Kidney (tissue), 13 donors: ENCODE measurements at regions not wholly inside any gene's neighbourhood (a gene's known extent, or its start where the extent isn't known, plus 50 kb on each side); places are given as distances from the start of the nearest gene placed in this dataset.
A peak's percentile ranks its signal among the peaks of the same experiment; 100 is the strongest.

Experiments used
- DNase-seq, 5 donors: peaks; one replicate each; pipeline ENCODE4 v3.0.0-alpha.2; 2013 to 2020
- FAIRE-seq: peaks from 2 replicates; lab custom pipeline; 2012; peaks lifted over from hg19 to GRCh38; lab: Jason Lieb, UNC
- H3K27ac ChIP-seq, 2 donors: one replicate each; pipeline ENCODE4 v1.7.0; 2013; ENCODE audit warnings: low read depth in 2 of 2, low read length in 2 of 2, inconsistent platforms in 1 of 2
- H3K27me3 ChIP-seq: one replicate; pipeline ENCODE4 v1.7.1; 2013; ENCODE audit warnings: low read length, inconsistent platforms; ENCODE audit not compliant: control insufficient read depth, insufficient read depth
- H3K36me3 ChIP-seq, 3 donors: one replicate each; pipeline versions ENCODE4 v1.7.0 to v1.7.1; 2013; ENCODE audit warnings: low read length in 3 of 3, control low read depth in 1 of 3, inconsistent platforms in 1 of 3; ENCODE audit not compliant: insufficient read depth in 3 of 3, control insufficient read depth in 2 of 3
- H3K4me1 ChIP-seq, 3 donors: one replicate each; pipeline versions ENCODE4 v1.7.0 to v1.7.1; 2013; ENCODE audit warnings: low read length in 3 of 3, inconsistent platforms in 1 of 3, low read depth in 1 of 3; ENCODE audit not compliant: control insufficient read depth in 2 of 3, insufficient read depth in 2 of 3
- H3K4me3 ChIP-seq, 3 donors: one replicate each; pipeline versions ENCODE4 v1.7.0 to v1.8.1; 2013; ENCODE audit warnings: low read length in 3 of 3, control low read depth in 1 of 3, inconsistent platforms in 1 of 3
- H3K9ac ChIP-seq, 3 donors: one replicate each; pipeline versions ENCODE4 v1.7.0 to v1.7.1; 2013; ENCODE audit warnings: low read length in 3 of 3, control low read depth in 1 of 3, inconsistent platforms in 1 of 3
- H3K9me3 ChIP-seq, 3 donors: one replicate each; pipeline versions ENCODE4 v1.7.0 to v1.7.1; 2013; ENCODE audit warnings: low read length in 3 of 3, control low read depth in 1 of 3, inconsistent platforms in 1 of 3; ENCODE audit not compliant: control insufficient read depth in 2 of 3, insufficient read depth in 1 of 3
- intact Hi-C: fragments of 100-400 bp; cut with DNase I; formaldehyde crosslinking; loops from one replicate; pipeline ENCODE4 v1.11.1; 2022
- TF ChIP-seq, protein P1 (sequence below): IDR thresholded peaks from 3 replicates; pipeline ENCODE4 v1.5.1; 2012; ENCODE audit warnings: mild to moderate bottlenecking, moderate library complexity, borderline replicate concordance; ENCODE audit not compliant: insufficient read depth; ENCODE audit errors: extremely low read depth
- donor health status: control.
- donor health status: control.
- donor health status: control.
- donor health status: control.
- donor health status: control.
- donor health status: DM: yes; HTN: yes; CAD: no.
- donor health status: Normal renal cell carcinoma (clear cell type).

- intact Hi-C loops = no loop called here
- no peaks in the 10 kb centered on the region for H3K4me1 ChIP-seq
- no peaks in the 10 kb centered on the region for H3K36me3 ChIP-seq
- no peak overlapping the region for H3K9ac ChIP-seq
- TF ChIP-seq, protein P1, sequence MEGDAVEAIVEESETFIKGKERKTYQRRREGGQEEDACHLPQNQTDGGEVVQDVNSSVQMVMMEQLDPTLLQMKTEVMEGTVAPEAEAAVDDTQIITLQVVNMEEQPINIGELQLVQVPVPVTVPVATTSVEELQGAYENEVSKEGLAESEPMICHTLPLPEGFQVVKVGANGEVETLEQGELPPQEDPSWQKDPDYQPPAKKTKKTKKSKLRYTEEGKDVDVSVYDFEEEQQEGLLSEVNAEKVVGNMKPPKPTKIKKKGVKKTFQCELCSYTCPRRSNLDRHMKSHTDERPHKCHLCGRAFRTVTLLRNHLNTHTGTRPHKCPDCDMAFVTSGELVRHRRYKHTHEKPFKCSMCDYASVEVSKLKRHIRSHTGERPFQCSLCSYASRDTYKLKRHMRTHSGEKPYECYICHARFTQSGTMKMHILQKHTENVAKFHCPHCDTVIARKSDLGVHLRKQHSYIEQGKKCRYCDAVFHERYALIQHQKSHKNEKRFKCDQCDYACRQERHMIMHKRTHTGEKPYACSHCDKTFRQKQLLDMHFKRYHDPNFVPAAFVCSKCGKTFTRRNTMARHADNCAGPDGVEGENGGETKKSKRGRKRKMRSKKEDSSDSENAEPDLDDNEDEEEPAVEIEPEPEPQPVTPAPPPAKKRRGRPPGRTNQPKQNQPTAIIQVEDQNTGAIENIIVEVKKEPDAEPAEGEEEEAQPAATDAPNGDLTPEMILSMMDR = no peak
- FAIRE-seq = no peak
- no peaks in the 10 kb centered on the region for H3K27me3 ChIP-seq
- DNase-seq = no peak
- H3K4me3 ChIP-seq = no peak overlapping the region
- no peak overlapping the region for H3K27ac ChIP-seq
- H3K9me3 ChIP-seq = peaks cover 0 to 2% (median 0%) of the 10 kb centered on the region in 3 donors
Observed at GRCh38 chr2:855177-855576, 95.5 kb upstream of the SNTG2 start.

DNA sequence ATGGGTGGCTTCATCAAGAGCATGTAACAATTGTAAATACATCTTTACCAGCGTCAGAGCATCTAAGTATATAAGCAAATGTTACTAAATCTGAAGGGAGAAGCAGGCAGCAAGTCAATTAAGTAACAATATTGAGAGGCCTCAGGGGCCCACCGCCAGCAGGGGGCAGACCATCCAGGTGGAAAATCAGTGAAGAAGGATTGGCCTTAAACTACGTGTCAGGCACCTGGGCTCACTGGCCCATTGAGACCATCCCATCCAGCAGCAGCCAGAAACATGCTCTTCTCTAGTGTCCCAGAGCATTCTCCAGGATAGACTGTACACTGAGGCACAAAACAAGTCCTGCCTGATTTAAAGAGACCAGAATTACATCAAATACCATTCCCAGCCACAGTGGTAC, 96.2 kb upstream of the SNTG2 start:
- Histone ChIP-seq H3K27me3 (no peaks in the 10 kb centered on the region), H3K9me3 (peaks cover 0 to 2% (median 0%) of the 10 kb centered on the region in 3 donors), H3K27ac (no peak overlapping the region), H3K4me1 (no peaks in the 10 kb centered on the region), H3K4me3 (no peak overlapping the region), H3K36me3 (no peaks in the 10 kb centered on the region), H3K9ac (no peak overlapping the region)
- TF ChIP-seq, protein P1 = peak; percentile 53
- FAIRE-seq (no peak), DNase-seq (peak in 1 of 5 donors; percentile 55)
- intact Hi-C loops = no loop called here

GRCh38 chr2:853203-853870, 97.3 kb upstream of the SNTG2 start:
- no peaks in the 10 kb centered on the region for H3K4me1 ChIP-seq
- DNase-seq (no peak), FAIRE-seq (no peak)
- H3K4me3 ChIP-seq = no peak overlapping the region
- no peak overlapping the region for H3K27ac ChIP-seq
- intact Hi-C loops = no loop called here
- no peak overlapping the region for H3K9ac ChIP-seq
- H3K27me3 ChIP-seq = no peaks in the 10 kb centered on the region
- H3K36me3 ChIP-seq = no peaks in the 10 kb centered on the region
- H3K9me3 ChIP-seq = peaks cover 0 to 2% (median 0%) of the 10 kb centered on the region in 3 donors
- TF ChIP-seq, protein P1 = no peak

DNA sequence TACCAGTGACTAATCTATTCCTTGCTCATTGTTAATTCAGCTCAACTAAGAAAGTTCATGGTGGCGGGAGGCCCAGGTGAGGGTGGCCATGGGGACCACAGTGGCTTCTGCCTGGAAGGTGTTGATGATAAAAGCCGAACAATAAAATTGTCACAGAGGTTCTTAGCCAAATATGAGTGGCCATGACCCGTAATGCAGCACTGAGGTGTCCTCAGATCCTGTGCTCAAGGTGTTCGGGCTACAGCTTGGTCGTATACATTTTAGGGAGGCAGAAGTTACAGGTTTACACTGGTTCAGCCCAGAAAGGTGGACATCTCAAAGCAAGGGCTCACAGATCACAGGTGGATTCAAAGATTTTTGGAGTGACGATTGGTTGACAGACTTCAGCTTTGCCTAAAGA, 98.5 kb upstream of the SNTG2 start:
- no peaks in the 10 kb centered on the region for H3K4me1 ChIP-seq
- no peak for FAIRE-seq
- H3K9ac ChIP-seq = no peak overlapping the region
- H3K9me3 ChIP-seq = peaks cover 0 to 2% (median 0%) of the 10 kb centered on the region in 3 donors
- no peaks in the 10 kb centered on the region for H3K27me3 ChIP-seq
- TF ChIP-seq, protein P1 = no peak
- no peak overlapping the region for H3K4me3 ChIP-seq
- intact Hi-C loops = no loop called here
- H3K36me3 ChIP-seq = no peaks in the 10 kb centered on the region
- DNase-seq = no peak
- H3K27ac ChIP-seq = no peak overlapping the region
